H1 (cell line): ENCODE measurements at regions not wholly inside any gene's neighbourhood (a gene's known extent, or its start where the extent isn't known, plus 50 kb on each side); places are given as distances from the start of the nearest gene placed in this dataset.

ENCODE experiments used
- BCL11A ChIP-seq, 2 experiments: IDR thresholded peaks; one replicate each; pipeline ENCODE4 v1.6.1; 2011; ENCODE audit warnings: low read depth in 2 of 2, low read length in 2 of 2, mild to moderate bottlenecking in 2 of 2
- CEBPB ChIP-seq: IDR thresholded peaks from 2 replicates; pipeline ENCODE4 v1.6.1; 2012; ENCODE audit warnings: low read depth, low read length
- CHD2 ChIP-seq: IDR thresholded peaks from 2 replicates; pipeline ENCODE4 v1.6.1; 2012; ENCODE audit warnings: low read length, improper control_type of control experiment
- CHD7 ChIP-seq: fragments of 300-600 bp; sonication (generic); IDR thresholded peaks from 2 replicates; pipeline ENCODE4 v1.7.1; 2012; ENCODE audit warnings: low read length, moderate library complexity, mild to moderate bottlenecking, inconsistent platforms; ENCODE audit not compliant: insufficient replicate concordance
- CREB1 ChIP-seq: IDR thresholded peaks from 2 replicates; pipeline ENCODE4 v1.6.1; 2012; ENCODE audit warnings: inconsistent platforms
- EGR1 ChIP-seq: IDR thresholded peaks from 2 replicates; pipeline ENCODE4 v1.6.1; 2011; ENCODE audit warnings: low read depth, low read length, borderline replicate concordance
- PHF8 ChIP-seq: fragments of 200-600 bp; sonication (generic); conservative IDR thresholded peaks from 2 replicates; pipeline ENCODE4 v1.7.1; 2012; ENCODE audit warnings: low read depth, mild to moderate bottlenecking, inconsistent platforms, low read length, moderate library complexity
- SIN3A ChIP-seq, 2 experiments: IDR thresholded peaks in 1 of 2; conservative IDR thresholded peaks in 1 of 2; 2 replicates each; pipeline ENCODE4 v1.6.1; 2011 to 2012; ENCODE audit warnings: low read length in 2 of 2, improper control_type of control experiment in 1 of 2, low read depth in 1 of 2, mild to moderate bottlenecking in 1 of 2
- SIRT6 ChIP-seq: IDR thresholded peaks from one replicate; pipeline ENCODE4 v1.7.1; 2012; ENCODE audit warnings: low read length, inconsistent platforms
- SP1 ChIP-seq: IDR thresholded peaks from 2 replicates; pipeline ENCODE4 v1.6.1; 2011; ENCODE audit warnings: low read depth, low read length

- no peak for TF ChIP-seq CHD7
- TF ChIP-seq SIN3A (conservative IDR thresholded peaks at IDR 0.05 in 1 of 2, IDR thresholded peaks at IDR 0.05 in 1 of 2; ENCODE audit: low read depth in 1 of 2, low read length in 2 of 2) = no peak
- TF ChIP-seq BCL11A (IDR thresholded peaks at IDR 0.05; ENCODE audit: low read depth in 2 of 2, low read length in 2 of 2) = no peak
- TF ChIP-seq CEBPB = no peak
- TF ChIP-seq PHF8 = no peak
- no peak for TF ChIP-seq SIRT6
- TF ChIP-seq CHD2 = no peak
- TF ChIP-seq EGR1 = no peak
- no peak for TF ChIP-seq CREB1
- no peak for TF ChIP-seq SP1
These were observed 350.0 kb upstream of the ERCC4 start (continued) for GRCh38 chr16:13569986-13570385.
